ENCODE measurements at regions not wholly inside any gene's neighbourhood (a gene's known extent, or its start where the extent isn't known, plus 50 kb on each side); places are given as distances from the start of the nearest gene placed in this dataset.
"Not testable (repeated sequence)": the region's sequence is repeated elsewhere in the genome, so short reads cannot be mapped to it uniquely, and the experiment has no call there.

- peaks cover 0 to 3% of the 10 kb centered on the region in 2 experiments; a peak in 2 of 5 replicates for H3K9me3 Mint-ChIP-seq
- Histone ChIP-seq H3K14ac (ENCODE audit: insufficient read depth, low read length) (no peak overlapping the region), H3K18ac (ENCODE audit: insufficient read length, low read depth, low read length) (no peak overlapping the region), H2BK12ac (ENCODE audit: insufficient read length, low read depth, low read length) (no peak overlapping the region), H2BK5ac (ENCODE audit: insufficient read length, low read length) (no peak overlapping the region), H3T11ph (ENCODE audit: low read length) (no peak overlapping the region), H4K20me1 (ENCODE audit: control insufficient read depth, insufficient read depth, insufficient read length) (no peaks in the 10 kb centered on the region), H3K56ac (ENCODE audit: insufficient read length, low read depth, low read length) (no peak overlapping the region), H3K9ac (ENCODE audit: extremely low read depth, insufficient read length, low read length) (no peak overlapping the region), H3K4me1 (ENCODE audit: insufficient read depth, low read length) (peaks cover 6% of the 10 kb centered on the region; the same call in 1 of the 2 replicates), H3K4me2 (ENCODE audit: insufficient read depth, insufficient read length, low read length) (no peak overlapping the region), H4K5ac (ENCODE audit: insufficient read length, low read depth, low read length) (no peak overlapping the region), H3K4ac (ENCODE audit: low read depth, low read length) (no peak overlapping the region), H2BK15ac (ENCODE audit: low read depth, low read length) (no peak overlapping the region), H3K79me2 (ENCODE audit: insufficient read depth, low read length) (no peaks in the 10 kb centered on the region), H4K91ac (ENCODE audit: insufficient read length, low read depth, low read length) (no peak overlapping the region), H3K23me2 (ENCODE audit: insufficient read length, low read depth, low read length, poor library complexity, severe bottlenecking) (no peaks in the 10 kb centered on the region), H2BK20ac (ENCODE audit: low read depth, low read length, poor library complexity, severe bottlenecking) (no peak overlapping the region), H4K8ac (replicated peaks; ENCODE audit: insufficient read length, low read depth, low read length) (no peak overlapping the region), H2BK120ac (ENCODE audit: low read depth, low read length, poor library complexity, severe bottlenecking) (no peak overlapping the region), H3K27me3 (ENCODE audit: insufficient read depth, low read length) (no peaks in the 10 kb centered on the region), H3K79me1 (ENCODE audit: insufficient read depth, low read depth, low read length, poor library complexity, severe bottlenecking) (no peaks in the 10 kb centered on the region), H3K27ac (ENCODE audit: insufficient read length, low read depth, low read length) (no peak overlapping the region), H2AK5ac (ENCODE audit: insufficient read length, low read length) (no peak overlapping the region), H3K23ac (ENCODE audit: insufficient read length, low read depth, low read length) (no peak overlapping the region), H2AFZ (ENCODE audit: low read length) (no peak overlapping the region), H3K9me3 (ENCODE audit: control insufficient read depth, low read depth, low read length) (no peaks in the 10 kb centered on the region)
- peaks cover 34 to 37% of the 10 kb centered on the region in 2 experiments for H3K4me1 Mint-ChIP-seq
- no peak for TF ChIP-seq CTCF (conservative IDR thresholded peaks at IDR 0.05)
- peaks cover 4 to 13% (median 5%) of the 10 kb centered on the region in 3 experiments; a peak in 6 of 7 replicates for H3K36me3 Mint-ChIP-seq (ENCODE audit: insufficient read depth in 1 of 3, low read depth in 3 of 3)
- no peak overlapping the region for H3K4me3 Mint-ChIP-seq
- no peaks in the 10 kb centered on the region for H3K27me3 Mint-ChIP-seq (ENCODE audit: low read depth)
- H3K27ac Mint-ChIP-seq: peak overlapping the region in 2 of 3 experiments; percentile 59 to 91; a peak in 4 of 7 replicates
- peak; percentile 29 for DNase-seq
- WGBS (ENCODE audit: extremely low coverage, insufficient read length, low lambda C conversion rate): no CpG with 5 or more reads among the region's 21 CpGs
Observed at GRCh38 chr1:120954736-120955135, 65.2 kb downstream of the PPIAL4A start.

- not testable (repeated sequence) for H3K27me3 Mint-ChIP-seq (ENCODE audit: low read depth); H2AK5ac ChIP-seq (ENCODE audit: insufficient read length, low read length); H2AFZ ChIP-seq (ENCODE audit: low read length); H3K4me2 ChIP-seq (ENCODE audit: insufficient read depth, insufficient read length, low read length); H4K20me1 ChIP-seq (ENCODE audit: control insufficient read depth, insufficient read depth, insufficient read length); H4K8ac ChIP-seq (replicated peaks; ENCODE audit: insufficient read length, low read depth, low read length); H2BK20ac ChIP-seq (ENCODE audit: low read depth, low read length, poor library complexity, severe bottlenecking); H3K23ac ChIP-seq (ENCODE audit: insufficient read length, low read depth, low read length); H2BK15ac ChIP-seq (ENCODE audit: low read depth, low read length); H3K9ac ChIP-seq (ENCODE audit: extremely low read depth, insufficient read length, low read length); H3K14ac ChIP-seq (ENCODE audit: insufficient read depth, low read length); H4K91ac ChIP-seq (ENCODE audit: insufficient read length, low read depth, low read length); H3K56ac ChIP-seq (ENCODE audit: insufficient read length, low read depth, low read length); H3K4ac ChIP-seq (ENCODE audit: low read depth, low read length); H2BK5ac ChIP-seq (ENCODE audit: insufficient read length, low read length); H3T11ph ChIP-seq (ENCODE audit: low read length); H2BK120ac ChIP-seq (ENCODE audit: low read depth, low read length, poor library complexity, severe bottlenecking); H3K9me3 ChIP-seq (ENCODE audit: control insufficient read depth, low read depth, low read length); H3K9me3 Mint-ChIP-seq; H3K23me2 ChIP-seq (ENCODE audit: insufficient read length, low read depth, low read length, poor library complexity, severe bottlenecking); H3K79me1 ChIP-seq (ENCODE audit: insufficient read depth, low read depth, low read length, poor library complexity, severe bottlenecking); H3K18ac ChIP-seq (ENCODE audit: insufficient read length, low read depth, low read length); H3K4me1 ChIP-seq (ENCODE audit: insufficient read depth, low read length); H2BK12ac ChIP-seq (ENCODE audit: insufficient read length, low read depth, low read length); H3K79me2 ChIP-seq (ENCODE audit: insufficient read depth, low read length); H3K27me3 ChIP-seq (ENCODE audit: insufficient read depth, low read length); H4K5ac ChIP-seq (ENCODE audit: insufficient read length, low read depth, low read length)
- WGBS (ENCODE audit: extremely low coverage, insufficient read length, low lambda C conversion rate): no CpG with 5 or more reads among the region's 2 CpGs
- peak overlapping the region; percentile 72 to 97 (median 95) for H3K27ac Mint-ChIP-seq
- peak overlapping the region; percentile 8 for H3K27ac ChIP-seq (ENCODE audit: insufficient read length, low read depth, low read length)
- H3K4me1 Mint-ChIP-seq: peaks cover 34 to 37% of the 10 kb centered on the region in 2 experiments
- peaks cover 4 to 13% (median 5%) of the 10 kb centered on the region in 3 experiments; a peak in 6 of 7 replicates for H3K36me3 Mint-ChIP-seq (ENCODE audit: insufficient read depth in 1 of 3, low read depth in 3 of 3)
- H3K4me3 Mint-ChIP-seq: peak overlapping the region; percentile 31 to 38; a peak in 2 of 5 replicates
- peak; percentile 73 for DNase-seq
Observed at GRCh38 chr1:120955961-120956360, 66.4 kb downstream of the PPIAL4A start.
